Thyroid gland (tissue), 4 donors: ENCODE measurements at regions not wholly inside any gene's neighbourhood (a gene's known extent, or its start where the extent isn't known, plus 50 kb on each side); places are given as distances from the start of the nearest gene placed in this dataset.

ENCODE experiments used
- POLR2A ChIP-seq, 2 donors: fragments of 450-650 bp; IDR thresholded peaks; one replicate each; pipeline ENCODE4 v1.6.1; 2017; ENCODE audit warnings: antibody characterized with exemption in 2 of 2, mild to moderate bottlenecking in 2 of 2, moderate library complexity in 1 of 2
- TF ChIP-seq, protein P1 (sequence below), 6 experiments: fragments of 200-600 bp in 3 of 6; fragments of 450-650 bp in 3 of 6; sonication (generic) in 3 of 6; IDR thresholded peaks; one replicate each; pipeline ENCODE4 v1.5.1; 2016 to 2019; ENCODE audit warnings: antibody characterized with exemption in 6 of 6, mild to moderate bottlenecking in 2 of 6, inconsistent platforms in 1 of 6, moderate library complexity in 1 of 6

DNA sequence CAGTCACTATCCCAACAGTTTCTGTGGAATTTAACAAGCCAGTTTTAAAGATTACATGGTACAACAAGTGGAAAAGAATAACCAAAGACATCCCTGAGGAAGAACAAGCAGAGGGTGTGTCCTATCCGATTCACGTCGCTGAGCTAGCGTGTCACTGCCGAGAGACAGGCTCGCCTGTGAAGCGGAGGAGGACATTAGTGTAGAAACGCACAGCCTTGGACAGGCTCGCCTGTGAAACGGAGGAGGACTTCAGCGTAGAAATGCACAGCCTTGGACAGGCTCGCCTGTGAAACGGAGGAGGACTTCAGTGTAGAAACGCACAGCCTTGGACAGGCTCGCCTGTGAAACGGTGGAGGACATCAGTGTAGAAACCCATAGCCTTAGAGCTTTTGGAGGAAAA lies 52.7 kb upstream of the INPP5A start:
- TF ChIP-seq, protein P1, sequence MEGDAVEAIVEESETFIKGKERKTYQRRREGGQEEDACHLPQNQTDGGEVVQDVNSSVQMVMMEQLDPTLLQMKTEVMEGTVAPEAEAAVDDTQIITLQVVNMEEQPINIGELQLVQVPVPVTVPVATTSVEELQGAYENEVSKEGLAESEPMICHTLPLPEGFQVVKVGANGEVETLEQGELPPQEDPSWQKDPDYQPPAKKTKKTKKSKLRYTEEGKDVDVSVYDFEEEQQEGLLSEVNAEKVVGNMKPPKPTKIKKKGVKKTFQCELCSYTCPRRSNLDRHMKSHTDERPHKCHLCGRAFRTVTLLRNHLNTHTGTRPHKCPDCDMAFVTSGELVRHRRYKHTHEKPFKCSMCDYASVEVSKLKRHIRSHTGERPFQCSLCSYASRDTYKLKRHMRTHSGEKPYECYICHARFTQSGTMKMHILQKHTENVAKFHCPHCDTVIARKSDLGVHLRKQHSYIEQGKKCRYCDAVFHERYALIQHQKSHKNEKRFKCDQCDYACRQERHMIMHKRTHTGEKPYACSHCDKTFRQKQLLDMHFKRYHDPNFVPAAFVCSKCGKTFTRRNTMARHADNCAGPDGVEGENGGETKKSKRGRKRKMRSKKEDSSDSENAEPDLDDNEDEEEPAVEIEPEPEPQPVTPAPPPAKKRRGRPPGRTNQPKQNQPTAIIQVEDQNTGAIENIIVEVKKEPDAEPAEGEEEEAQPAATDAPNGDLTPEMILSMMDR (IDR thresholded peaks at IDR 0.05): no peak
- TF ChIP-seq POLR2A (IDR thresholded peaks at IDR 0.05): no peak
